Activated CD8-positive, alpha-beta T cell treated with anti-CD3 and anti-CD28 coated beads, Interleukin-2, amount 10 ng/mL, durations not matched to agents 7 days and 5 days (primary cell): ENCODE measurements at regions not wholly inside any gene's neighbourhood (a gene's known extent, or its start where the extent isn't known, plus 50 kb on each side); places are given as distances from the start of the nearest gene placed in this dataset.

ENCODE experiments used
- ATAC-seq: fragments of 150-1000 bp; cut with Tn5 transposase; one replicate; pipeline ENCODE4 v1.10.0; 2021; ENCODE audit warnings: moderate library complexity
- CTCF ChIA-PET: fragments of 350-600 bp; sonication (Branson Sonifier 250); formaldehyde crosslinking; loops from one replicate; lab custom pipeline; 2021; ENCODE audit warnings: antibody characterized with exemption; lab: Charles Lee
- POLR2A ChIA-PET: fragments of 350-600 bp; sonication (Branson Sonifier 250); formaldehyde crosslinking; loops from one replicate; lab custom pipeline; 2021; ENCODE audit warnings: antibody characterized with exemption; lab: Charles Lee
- DNase-seq: peaks from one replicate; pipeline ENCODE4 v3.0.0-alpha.2; 2020
- H3K27ac Mint-ChIP-seq: one replicate; pipeline ENCODE4 v1.8.0; 2021; ENCODE audit warnings: mild to moderate bottlenecking, mixed read lengths
- H3K27me3 Mint-ChIP-seq: one replicate; pipeline ENCODE4 v1.8.0; 2021; ENCODE audit warnings: low read depth, mixed read lengths
- H3K36me3 Mint-ChIP-seq: one replicate; pipeline ENCODE4 v1.8.0; 2021; ENCODE audit warnings: low read depth, mixed read lengths
- H3K4me1 Mint-ChIP-seq: one replicate; pipeline ENCODE4 v1.8.0; 2021; ENCODE audit warnings: low read depth, mixed read lengths
- H3K4me3 Mint-ChIP-seq: one replicate; pipeline ENCODE4 v1.8.0; 2021; ENCODE audit warnings: mild to moderate bottlenecking, mixed read lengths
- H3K9me3 Mint-ChIP-seq: one replicate; pipeline ENCODE4 v1.8.0; 2022; ENCODE audit warnings: mixed read lengths; ENCODE audit not compliant: insufficient read depth

DNA sequence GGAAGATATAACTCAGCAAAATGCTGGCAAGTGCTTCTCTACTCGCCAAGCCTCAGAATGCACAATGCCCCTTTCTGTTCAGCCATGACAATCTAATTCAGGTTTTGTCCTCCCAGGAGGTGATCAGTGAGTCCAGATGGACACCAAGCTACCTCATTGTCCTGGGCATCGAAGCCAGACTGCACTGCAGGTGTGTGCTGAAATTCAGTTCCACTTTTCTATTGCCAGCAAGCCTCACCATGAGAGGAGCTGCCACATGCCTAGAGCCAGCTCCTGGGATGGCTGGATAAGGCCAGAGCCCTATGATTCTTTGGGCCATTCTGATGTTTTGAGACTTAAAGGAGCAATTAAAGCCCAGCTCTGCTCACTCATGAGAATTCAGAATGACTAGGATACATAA, 186.7 kb downstream of the GRIN2B start:
- H3K27ac Mint-ChIP-seq = no peak overlapping the region
- H3K4me1 Mint-ChIP-seq = no peaks in the 10 kb centered on the region
- ATAC-seq (no peak), DNase-seq (no peak)
- POLR2A ChIA-PET = no interaction called here
- no peaks in the 10 kb centered on the region for H3K9me3 Mint-ChIP-seq
- H3K36me3 Mint-ChIP-seq = no peaks in the 10 kb centered on the region
- H3K4me3 Mint-ChIP-seq = no peak overlapping the region
- no peaks in the 10 kb centered on the region for H3K27me3 Mint-ChIP-seq
- CTCF ChIA-PET = no interaction called here

DNA sequence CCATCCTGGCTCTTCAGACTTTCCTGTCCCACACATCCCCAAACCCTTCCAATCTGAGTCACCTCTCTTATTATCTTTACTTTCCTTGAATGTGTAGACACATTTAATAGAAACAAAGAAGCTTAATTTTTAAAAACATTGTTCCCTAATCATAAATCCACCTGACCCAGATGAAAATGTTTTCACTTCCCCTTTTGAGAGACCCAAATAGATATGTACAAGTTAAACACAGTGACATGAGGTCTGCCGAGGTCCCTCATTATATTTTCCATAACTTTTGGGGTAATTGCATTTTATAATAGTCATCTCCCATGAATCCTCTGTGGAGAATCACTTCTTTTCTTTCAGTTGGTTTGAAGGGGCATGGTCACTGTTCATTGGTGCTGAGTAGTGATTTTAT, 191.1 kb downstream of the GRIN2B start:
- Mint-ChIP-seq H3K27ac (no peak overlapping the region), H3K4me3 (no peak overlapping the region), H3K27me3 (no peaks in the 10 kb centered on the region), H3K9me3 (no peaks in the 10 kb centered on the region), H3K4me1 (no peaks in the 10 kb centered on the region), H3K36me3 (no peaks in the 10 kb centered on the region)
- ChIA-PET CTCF (no interaction called here), POLR2A (no interaction called here)
- no peak for DNase-seq
- no peak for ATAC-seq

DNA sequence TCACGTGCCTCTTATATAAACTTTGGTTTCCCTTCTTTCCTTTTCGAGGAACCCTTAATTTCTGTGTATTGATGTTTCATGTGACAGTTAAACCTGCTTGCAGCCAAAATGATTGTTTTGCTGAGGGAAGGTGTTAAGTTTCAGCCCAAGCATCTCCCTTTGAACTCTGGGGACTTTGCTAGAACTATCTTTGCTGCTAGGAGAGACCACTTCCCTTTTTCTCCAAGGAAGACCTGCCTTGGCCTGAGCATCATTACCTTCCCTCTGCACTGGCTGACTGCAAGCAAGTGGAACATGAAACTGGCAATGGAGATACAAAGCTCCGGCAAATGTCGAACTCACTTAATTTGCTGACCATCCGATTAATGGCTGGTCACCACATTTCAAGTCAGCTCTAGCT, 192.8 kb downstream of the GRIN2B start:
- DNase-seq = no peak
- POLR2A ChIA-PET = no interaction called here
- Mint-ChIP-seq H3K4me1 (no peaks in the 10 kb centered on the region), H3K4me3 (no peak overlapping the region), H3K36me3 (no peaks in the 10 kb centered on the region), H3K27ac (no peak overlapping the region), H3K9me3 (no peaks in the 10 kb centered on the region), H3K27me3 (no peaks in the 10 kb centered on the region)
- no peak for ATAC-seq
- CTCF ChIA-PET = no interaction called here

DNA sequence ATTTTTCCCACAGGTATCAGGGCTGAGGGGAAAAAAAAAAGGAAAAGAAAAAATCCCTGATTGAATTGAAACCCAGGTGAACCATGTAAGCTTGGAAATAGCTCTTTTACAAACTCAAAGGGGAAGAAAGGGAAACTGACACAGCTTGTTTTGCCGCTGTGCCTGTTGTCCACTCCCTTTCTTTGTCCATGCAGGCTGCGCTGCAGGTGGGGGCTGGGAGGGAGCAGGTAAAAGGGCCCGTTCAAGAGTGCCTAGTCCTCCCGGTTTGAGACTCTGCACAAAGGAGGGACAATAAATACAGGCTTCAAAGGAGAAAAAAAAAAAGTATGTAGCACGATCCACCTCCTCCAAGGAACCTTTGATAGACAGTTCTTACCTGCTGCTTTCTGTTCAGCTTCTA, 194.8 kb downstream of the GRIN2B start:
- Mint-ChIP-seq H3K27ac (no peak overlapping the region), H3K9me3 (no peaks in the 10 kb centered on the region), H3K36me3 (no peaks in the 10 kb centered on the region), H3K4me3 (no peak overlapping the region), H3K27me3 (no peaks in the 10 kb centered on the region), H3K4me1 (no peaks in the 10 kb centered on the region)
- POLR2A ChIA-PET = no interaction called here
- no peak for ATAC-seq
- DNase-seq = no peak
- CTCF ChIA-PET = no interaction called here

DNA sequence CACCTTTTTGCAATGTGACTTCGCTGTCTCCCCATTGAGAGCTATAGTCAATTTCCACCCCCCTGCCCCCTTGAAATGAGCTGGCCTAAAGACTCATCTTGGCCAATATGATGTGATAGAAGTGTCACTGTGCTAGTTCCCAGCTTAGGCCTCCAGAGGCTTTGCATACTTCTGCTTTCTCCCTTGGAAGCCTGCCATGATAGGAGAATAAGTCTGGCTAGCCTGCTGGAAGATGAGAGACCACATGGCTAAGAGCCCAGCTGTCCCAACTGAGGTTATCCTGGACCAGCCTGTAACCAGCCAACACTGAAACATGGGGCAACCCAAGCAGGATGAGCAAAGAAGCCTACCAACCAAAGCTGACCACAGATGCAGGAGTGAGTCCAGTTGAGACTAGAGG, 196.9 kb downstream of the GRIN2B start:
- Mint-ChIP-seq H3K27me3 (no peaks in the 10 kb centered on the region), H3K4me3 (no peak overlapping the region), H3K9me3 (no peaks in the 10 kb centered on the region), H3K27ac (no peak overlapping the region), H3K4me1 (no peaks in the 10 kb centered on the region), H3K36me3 (no peaks in the 10 kb centered on the region)
- DNase-seq (no peak), ATAC-seq (no peak)
- CTCF ChIA-PET = no interaction called here
- POLR2A ChIA-PET = no interaction called here

DNA sequence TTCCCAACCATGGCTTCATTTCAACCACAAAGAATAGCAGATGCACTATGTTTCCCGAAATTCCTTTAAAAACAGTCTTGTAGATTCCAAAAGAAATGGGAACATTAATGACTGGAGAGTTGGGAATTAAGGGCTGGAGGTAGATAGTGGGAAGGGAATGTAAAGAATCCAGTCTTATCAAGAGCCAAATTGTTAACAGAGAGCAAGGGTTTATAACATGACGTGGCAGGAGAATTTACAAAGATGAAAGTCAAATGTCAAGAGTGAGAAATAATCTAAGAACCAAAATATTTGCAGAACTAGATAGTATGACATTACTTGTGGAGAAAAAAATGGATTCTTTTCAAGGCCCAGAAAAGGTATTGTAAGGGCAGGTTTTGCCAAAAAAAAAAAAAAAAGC, 200.9 kb downstream of the GRIN2B start:
- no peak overlapping the region for H3K4me3 Mint-ChIP-seq
- no peak overlapping the region for H3K27ac Mint-ChIP-seq
- ChIA-PET CTCF (no interaction called here), POLR2A (no interaction called here)
- DNase-seq (no peak), ATAC-seq (no peak)
- no peaks in the 10 kb centered on the region for H3K27me3 Mint-ChIP-seq
- no peaks in the 10 kb centered on the region for H3K4me1 Mint-ChIP-seq
- no peaks in the 10 kb centered on the region for H3K36me3 Mint-ChIP-seq
- H3K9me3 Mint-ChIP-seq = no peaks in the 10 kb centered on the region

DNA sequence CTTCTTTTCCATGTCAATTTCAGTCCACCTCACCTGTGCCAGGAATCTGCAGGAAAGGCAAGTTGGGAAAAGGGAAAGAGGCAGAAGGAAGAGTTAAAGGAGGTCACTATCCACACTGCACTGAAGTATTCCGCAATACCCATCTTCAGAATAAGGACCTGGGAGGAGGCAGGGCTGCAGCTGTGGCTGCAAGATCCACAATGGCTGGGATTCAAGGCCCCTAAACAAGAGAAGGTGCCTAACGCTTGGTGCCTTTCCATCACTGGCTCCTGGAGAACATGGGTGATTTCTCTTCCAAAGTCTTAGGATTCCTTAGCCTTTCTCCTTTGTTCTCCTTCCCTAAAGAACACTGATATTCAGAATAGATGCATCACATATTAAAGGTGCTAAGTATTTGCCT, 204.0 kb downstream of the GRIN2B start:
- no peaks in the 10 kb centered on the region for H3K9me3 Mint-ChIP-seq
- no peaks in the 10 kb centered on the region for H3K27me3 Mint-ChIP-seq
- ATAC-seq (no peak), DNase-seq (no peak)
- POLR2A ChIA-PET = no interaction called here
- CTCF ChIA-PET = no interaction called here
- no peak overlapping the region for H3K4me3 Mint-ChIP-seq
- no peaks in the 10 kb centered on the region for H3K36me3 Mint-ChIP-seq
- H3K27ac Mint-ChIP-seq = no peak overlapping the region
- no peaks in the 10 kb centered on the region for H3K4me1 Mint-ChIP-seq

DNA sequence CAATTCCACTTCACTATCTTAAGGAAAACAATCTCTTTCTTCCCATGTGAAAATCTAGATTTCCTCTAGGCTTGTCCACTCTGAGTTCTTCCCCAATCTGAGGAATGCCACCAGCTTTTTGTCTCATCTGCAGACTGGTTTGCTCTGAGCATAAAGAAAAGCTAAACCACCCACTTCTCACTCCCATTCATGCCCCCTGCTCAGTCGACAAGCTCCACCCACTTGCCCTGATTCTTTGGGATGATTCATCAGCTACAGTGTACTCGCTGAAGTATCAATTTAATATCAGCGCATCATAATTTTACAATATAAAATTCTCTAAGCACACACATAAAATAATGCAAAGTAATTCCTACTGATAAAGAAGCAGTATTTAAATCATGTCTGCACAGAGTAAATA, 209.1 kb downstream of the GRIN2B start:
- H3K4me1 Mint-ChIP-seq = no peaks in the 10 kb centered on the region
- CTCF ChIA-PET = no interaction called here

DNA sequence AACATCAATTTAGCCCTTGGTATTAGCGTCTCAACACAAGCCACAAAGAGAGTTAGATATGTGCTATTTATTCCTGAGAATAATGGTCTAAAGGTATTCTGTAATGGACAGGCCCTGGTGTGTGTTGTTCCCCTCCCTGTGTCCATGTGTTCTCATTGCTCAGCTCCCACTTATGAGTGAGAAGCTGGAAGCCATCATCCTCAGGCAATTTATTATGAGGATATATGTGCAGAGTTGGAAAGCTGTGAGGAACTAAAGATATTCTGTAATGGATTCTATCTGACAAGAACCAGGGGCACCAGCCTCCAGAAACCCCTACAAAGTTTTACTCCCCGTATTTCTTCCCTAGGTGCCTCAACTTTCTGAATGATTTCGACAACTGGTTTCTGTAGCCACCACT, 210.8 kb downstream of the GRIN2B start:
- no peak for DNase-seq
- Mint-ChIP-seq H3K27me3 (no peaks in the 10 kb centered on the region), H3K36me3 (no peaks in the 10 kb centered on the region), H3K4me3 (no peak overlapping the region), H3K4me1 (no peaks in the 10 kb centered on the region), H3K27ac (no peak overlapping the region), H3K9me3 (no peaks in the 10 kb centered on the region)
- ChIA-PET POLR2A (no interaction called here), CTCF (no interaction called here)
- no peak for ATAC-seq

More for the DNA sequence above, 209.1 kb downstream of the GRIN2B start:
- DNase-seq (no peak), ATAC-seq (no peak)
- POLR2A ChIA-PET = no interaction called here
- H3K27ac Mint-ChIP-seq = no peak overlapping the region
- H3K4me3 Mint-ChIP-seq = no peak overlapping the region
- no peaks in the 10 kb centered on the region for H3K9me3 Mint-ChIP-seq
- H3K27me3 Mint-ChIP-seq = no peaks in the 10 kb centered on the region
- H3K36me3 Mint-ChIP-seq = no peaks in the 10 kb centered on the region

DNA sequence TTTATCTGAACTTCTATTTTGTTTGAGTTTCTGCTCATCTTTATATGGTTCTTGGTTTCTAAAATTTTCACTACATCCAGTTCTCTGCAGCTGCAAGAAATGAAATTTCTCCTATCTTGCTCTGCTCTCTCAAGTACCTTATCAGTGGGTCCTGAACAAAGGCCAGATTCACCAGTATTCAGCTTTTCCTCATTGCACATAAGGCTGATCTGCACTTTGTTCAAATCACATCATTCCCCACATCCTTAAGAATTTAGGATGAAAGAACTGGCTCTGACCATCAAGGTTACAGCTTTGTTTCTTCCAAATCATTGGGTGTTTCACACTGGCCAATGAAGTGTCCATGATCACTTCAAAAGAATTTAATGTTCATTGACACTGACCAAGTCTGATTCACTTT, 211.4 kb downstream of the GRIN2B start:
- no peak for DNase-seq
- Mint-ChIP-seq H3K4me1 (no peaks in the 10 kb centered on the region), H3K4me3 (no peak overlapping the region), H3K36me3 (no peaks in the 10 kb centered on the region), H3K9me3 (no peaks in the 10 kb centered on the region), H3K27ac (no peak overlapping the region), H3K27me3 (no peaks in the 10 kb centered on the region)
- CTCF ChIA-PET = interaction anchor here (0.7 kb wide), 1 partner anchor 368 kb away, joined by 3 read pairs; no protein-coding TSS in a partner anchor
- POLR2A ChIA-PET = no interaction called here
- ATAC-seq = no peak

DNA sequence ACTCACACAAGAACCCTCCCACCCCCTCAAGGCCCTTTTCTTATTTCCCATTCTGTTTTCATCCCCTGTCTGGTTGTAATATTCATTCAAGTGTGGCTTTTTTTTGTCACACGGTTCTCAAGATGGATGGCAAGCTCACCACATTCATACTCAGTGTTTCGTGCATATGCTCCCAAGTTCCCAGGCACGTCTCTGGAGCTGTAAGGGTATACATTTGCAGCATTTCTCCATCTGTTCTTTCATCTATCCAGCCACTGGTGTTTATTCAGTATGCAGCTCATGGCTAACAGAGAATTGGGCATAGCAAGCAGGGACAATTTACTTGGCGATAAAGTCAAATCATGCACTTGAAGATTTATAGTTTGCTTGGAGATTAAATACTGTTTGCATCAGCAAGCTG, 212.1 kb downstream of the GRIN2B start:
- CTCF ChIA-PET = no interaction called here
- H3K9me3 Mint-ChIP-seq = no peaks in the 10 kb centered on the region
- no peaks in the 10 kb centered on the region for H3K36me3 Mint-ChIP-seq
- DNase-seq (no peak), ATAC-seq (no peak)
- no peaks in the 10 kb centered on the region for H3K4me1 Mint-ChIP-seq
- POLR2A ChIA-PET = no interaction called here
- H3K27ac Mint-ChIP-seq = no peak overlapping the region
- no peaks in the 10 kb centered on the region for H3K27me3 Mint-ChIP-seq
- H3K4me3 Mint-ChIP-seq = no peak overlapping the region

DNA sequence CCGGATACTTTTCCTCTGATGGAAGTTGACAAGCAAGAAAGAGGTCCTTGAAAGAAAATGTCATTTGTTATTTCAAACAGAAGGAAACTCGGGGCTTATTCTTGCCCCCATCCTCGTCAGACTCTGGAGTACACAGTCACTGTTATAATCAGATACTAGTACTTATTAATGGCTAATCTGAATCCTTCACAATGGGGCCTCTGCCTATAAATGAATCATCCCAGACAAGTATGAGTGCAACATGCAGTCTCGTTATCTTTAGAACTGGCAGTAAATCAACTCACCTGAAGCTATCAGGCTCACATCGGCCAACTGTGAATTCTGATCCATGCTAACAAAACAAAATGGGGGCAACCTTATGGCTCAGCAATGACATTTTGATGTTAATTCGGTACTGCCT, 216.7 kb downstream of the GRIN2B start:
- CTCF ChIA-PET = no interaction called here
- Mint-ChIP-seq H3K36me3 (no peaks in the 10 kb centered on the region), H3K4me3 (no peak overlapping the region), H3K4me1 (no peaks in the 10 kb centered on the region), H3K27me3 (no peaks in the 10 kb centered on the region), H3K27ac (no peak overlapping the region), H3K9me3 (no peaks in the 10 kb centered on the region)
- no peak for ATAC-seq
- no peak for DNase-seq
- POLR2A ChIA-PET = no interaction called here

DNA sequence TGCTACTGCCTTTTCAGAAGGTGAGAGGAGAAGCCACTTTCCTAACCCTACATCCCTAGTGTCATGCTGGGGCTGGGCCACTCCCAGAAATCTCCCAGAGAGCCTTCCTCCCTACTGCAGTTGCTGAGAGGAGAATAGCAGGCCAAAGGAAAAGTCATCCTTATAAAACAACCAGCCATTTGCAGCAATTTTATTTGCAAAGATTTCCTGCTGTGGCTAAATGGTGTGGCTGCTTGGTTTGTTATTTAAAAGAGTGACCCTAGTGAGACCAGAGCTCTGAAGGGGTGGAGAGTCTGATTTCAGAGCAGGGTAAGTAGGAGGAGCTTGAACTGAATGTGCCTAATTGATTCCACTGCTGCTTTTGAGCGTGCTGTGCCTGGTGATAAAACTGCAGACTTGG, 232.0 kb downstream of the GRIN2B start:
- Mint-ChIP-seq H3K36me3 (no peaks in the 10 kb centered on the region), H3K27ac (no peak overlapping the region), H3K9me3 (no peaks in the 10 kb centered on the region), H3K4me3 (no peak overlapping the region), H3K27me3 (no peaks in the 10 kb centered on the region), H3K4me1 (no peaks in the 10 kb centered on the region)
- ChIA-PET POLR2A (no interaction called here), CTCF (no interaction called here)
- DNase-seq = no peak
- ATAC-seq = no peak
